NCI-H446 (cell line): ENCODE measurements at regions not wholly inside any gene's neighbourhood (a gene's known extent, or its start where the extent isn't known, plus 50 kb on each side); places are given as distances from the start of the nearest gene placed in this dataset.
"Not testable (repeated sequence)": the region's sequence is repeated elsewhere in the genome, so short reads cannot be mapped to it uniquely, and the experiment has no call there.

ENCODE experiments used
- DNase-seq, 2 experiments: peaks; one replicate each; lab custom pipeline; 2025; lab: John Stamatoyannopoulos, UW

- DNase-seq, result no peak
Observed at GRCh38 chr11:47928426-47928825, 51.9 kb upstream of the PTPRJ start.

- no peak for DNase-seq
Observed at GRCh38 chr11:47924184-47924691, 56.1 kb upstream of the PTPRJ start.

GRCh38 chr11:47923667-47924066, 56.7 kb upstream of the PTPRJ start:
- DNase-seq, result no peak

GRCh38 chr11:47921080-47921555, 59.2 kb upstream of the PTPRJ start:
- not testable (repeated sequence) for DNase-seq

GRCh38 chr11:47918882-47919495, 61.4 kb upstream of the PTPRJ start:
- no peak for DNase-seq

GRCh38 chr11:47918370-47918690, 62.0 kb upstream of the PTPRJ start:
- no peak for DNase-seq

GRCh38 chr11:47917599-47918369, 62.6 kb upstream of the PTPRJ start:
- DNase-seq, result peak; percentile 82 to 91

- DNase-seq, result peak in 1 of 2 experiments; percentile 57
Observed at GRCh38 chr11:47916361-47916841, 64.0 kb upstream of the PTPRJ start.

GRCh38 chr11:47915783-47916182, 64.6 kb upstream of the PTPRJ start:
- DNase-seq, result no peak

GRCh38 chr11:47915374-47915773, 65.0 kb upstream of the PTPRJ start:
- no peak for DNase-seq

GRCh38 chr11:47914743-47915142, 65.6 kb upstream of the PTPRJ start:
- no peak for DNase-seq

- no peak for DNase-seq
Observed at GRCh38 chr11:47913529-47914244, 65.5 kb upstream of the NUP160 start.

GRCh38 chr11:47912843-47913437, 64.8 kb upstream of the NUP160 start:
- DNase-seq, result no peak

GRCh38 chr11:47911149-47911548, 63.0 kb upstream of the NUP160 start:
- no peak for DNase-seq

GRCh38 chr11:47908198-47908597, 60.0 kb upstream of the NUP160 start:
- no peak for DNase-seq

GRCh38 chr11:47907499-47907898, 59.3 kb upstream of the NUP160 start:
- DNase-seq, result no peak

- DNase-seq, result no peak
Observed at GRCh38 chr11:47906066-47906465, 57.9 kb upstream of the NUP160 start.

GRCh38 chr11:47905358-47906059, 57.4 kb upstream of the NUP160 start:
- DNase-seq, result no peak

GRCh38 chr11:47904808-47905207, 56.7 kb upstream of the NUP160 start:
- no peak for DNase-seq

- DNase-seq, result no peak
Observed at GRCh38 chr11:47904048-47904447, 55.9 kb upstream of the NUP160 start.

- no peak for DNase-seq
Observed at GRCh38 chr11:47899801-47900200, 51.7 kb upstream of the NUP160 start.
